GM18520 (cell line): ENCODE measurements at regions not wholly inside any gene's neighbourhood (a gene's known extent, or its start where the extent isn't known, plus 50 kb on each side); places are given as distances from the start of the nearest gene placed in this dataset.

Experiments used
- ATAC-seq: cut with Tn5 transposase; IDR thresholded peaks from one replicate; pipeline ENCODE4 v1.9.1; 2021; ENCODE audit not compliant: unreplicated experiment

- ATAC-seq = no peak
Observed at GRCh38 chr11:109343242-109343641, 78.7 kb upstream of the C11orf87 start.

- ATAC-seq = no peak
Observed at GRCh38 chr11:109347304-109347703, 74.7 kb upstream of the C11orf87 start.

- ATAC-seq = no peak
Observed at GRCh38 chr11:109349276-109350080, 72.5 kb upstream of the C11orf87 start.

- ATAC-seq = no peak
Observed at GRCh38 chr11:109350091-109350490, 71.9 kb upstream of the C11orf87 start.

GRCh38 chr11:109362059-109362458 lies 59.9 kb upstream of the C11orf87 start:
- no peak for ATAC-seq

GRCh38 chr11:109363682-109364081 lies 58.3 kb upstream of the C11orf87 start:
- no peak for ATAC-seq

GRCh38 chr11:109364851-109365250 lies 57.1 kb upstream of the C11orf87 start:
- ATAC-seq = no peak

- ATAC-seq = no peak
Observed at GRCh38 chr11:109371444-109372176, 50.4 kb upstream of the C11orf87 start.
